ENCODE measurements at regions not wholly inside any gene's neighbourhood (a gene's known extent, or its start where the extent isn't known, plus 50 kb on each side); places are given as distances from the start of the nearest gene placed in this dataset.

- DNase-seq (ENCODE audit: low read depth, low spot score) (no peak), FAIRE-seq (no peak)
- H3K27me3 ChIP-seq (ENCODE audit: control insufficient read depth, extremely low read depth, insufficient read depth, low read length), result no peaks in the 10 kb centered on the region
- TF ChIP-seq CTCF (optimal IDR thresholded peaks at IDR 0.05 in 1 of 3, IDR thresholded peaks at IDR 0.05 in 1 of 3, conservative IDR thresholded peaks at IDR 0.05 in 1 of 3; ENCODE audit: extremely low read depth in 1 of 3, insufficient read depth in 2 of 3, low read length in 3 of 3) (no peak), EZH2 (IDR thresholded peaks at IDR 0.05; ENCODE audit: low read length) (no peak)
- no peaks in the 10 kb centered on the region for H3K36me3 ChIP-seq (ENCODE audit: control insufficient read depth in 2 of 2, extremely low read depth in 1 of 2, insufficient read depth in 2 of 2, low read length in 2 of 2)
- H3K4me1 ChIP-seq (ENCODE audit: control insufficient read depth, extremely low read depth, insufficient read depth, low read length), result no peaks in the 10 kb centered on the region
- H2AFZ ChIP-seq (ENCODE audit: control insufficient read depth, low read length), result no peak overlapping the region
- no peak overlapping the region for H3K4me2 ChIP-seq (ENCODE audit: control insufficient read depth, extremely low read depth, insufficient read depth, low read depth, low read length)
- H3K9me3 ChIP-seq (ENCODE audit: control insufficient read depth, low read depth, low read length), result no peaks in the 10 kb centered on the region
- no peak overlapping the region for H3K9ac ChIP-seq (ENCODE audit: control insufficient read depth, extremely low read depth, insufficient read depth, low read length)
- no peaks in the 10 kb centered on the region for H3K9me1 ChIP-seq (ENCODE audit: control insufficient read depth, extremely low read depth, insufficient read depth, low read length)
- dilution Hi-C loops (cut with MboI; ENCODE audit: extremely low pct_ligation_motif_present, low sequenced_read_pairs), result no loop called here
- H3K4me3 ChIP-seq (ENCODE audit: control insufficient read depth in 2 of 3, extremely low read depth in 1 of 3, insufficient read depth in 2 of 3, low read depth in 1 of 3, low read length in 3 of 3), result no peak overlapping the region
- H3K27ac ChIP-seq (ENCODE audit: control insufficient read depth, insufficient read depth, low read length), result no peak overlapping the region
- H4K20me1 ChIP-seq (ENCODE audit: control insufficient read depth, extremely low read depth, insufficient read depth, low read length), result no peaks in the 10 kb centered on the region
- no peaks in the 10 kb centered on the region for H3K79me2 ChIP-seq (ENCODE audit: control insufficient read depth, insufficient read depth, low read length)
Measured at GRCh38 chr13:40433577-40433976, 232.9 kb downstream of the FOXO1 start.

- no peaks in the 10 kb centered on the region for H3K9me3 ChIP-seq (ENCODE audit: control insufficient read depth, low read depth, low read length)
- H3K4me2 ChIP-seq (ENCODE audit: control insufficient read depth, extremely low read depth, insufficient read depth, low read depth, low read length), result no peak overlapping the region
- H3K9ac ChIP-seq (ENCODE audit: control insufficient read depth, extremely low read depth, insufficient read depth, low read length), result no peak overlapping the region
- FAIRE-seq (no peak), DNase-seq (ENCODE audit: low read depth, low spot score) (no peak)
- no peaks in the 10 kb centered on the region for H3K79me2 ChIP-seq (ENCODE audit: control insufficient read depth, insufficient read depth, low read length)
- H3K9me1 ChIP-seq (ENCODE audit: control insufficient read depth, extremely low read depth, insufficient read depth, low read length), result no peaks in the 10 kb centered on the region
- H3K4me1 ChIP-seq (ENCODE audit: control insufficient read depth, extremely low read depth, insufficient read depth, low read length), result no peaks in the 10 kb centered on the region
- no peak for TF ChIP-seq EZH2 (IDR thresholded peaks at IDR 0.05; ENCODE audit: low read length)
- no peak for TF ChIP-seq CTCF (optimal IDR thresholded peaks at IDR 0.05 in 1 of 3, IDR thresholded peaks at IDR 0.05 in 1 of 3, conservative IDR thresholded peaks at IDR 0.05 in 1 of 3; ENCODE audit: extremely low read depth in 1 of 3, insufficient read depth in 2 of 3, low read length in 3 of 3)
- no peak overlapping the region for H2AFZ ChIP-seq (ENCODE audit: control insufficient read depth, low read length)
- no peak overlapping the region for H3K27ac ChIP-seq (ENCODE audit: control insufficient read depth, insufficient read depth, low read length)
- no peaks in the 10 kb centered on the region for H3K27me3 ChIP-seq (ENCODE audit: control insufficient read depth, extremely low read depth, insufficient read depth, low read length)
- no peaks in the 10 kb centered on the region for H3K36me3 ChIP-seq (ENCODE audit: control insufficient read depth in 2 of 2, extremely low read depth in 1 of 2, insufficient read depth in 2 of 2, low read length in 2 of 2)
- no peak overlapping the region for H3K4me3 ChIP-seq (ENCODE audit: control insufficient read depth in 2 of 3, extremely low read depth in 1 of 3, insufficient read depth in 2 of 3, low read depth in 1 of 3, low read length in 3 of 3)
- dilution Hi-C loops (cut with MboI; ENCODE audit: extremely low pct_ligation_motif_present, low sequenced_read_pairs), result no loop called here
- H4K20me1 ChIP-seq (ENCODE audit: control insufficient read depth, extremely low read depth, insufficient read depth, low read length), result no peaks in the 10 kb centered on the region
Measured at GRCh38 chr13:40434516-40435397, 231.7 kb downstream of the FOXO1 start.

Measured in keratinocyte (primary cell).